Femur (tissue), 1 donor: ENCODE measurements at regions not wholly inside any gene's neighbourhood (a gene's known extent, or its start where the extent isn't known, plus 50 kb on each side); places are given as distances from the start of the nearest gene placed in this dataset.
A peak's percentile ranks its signal among the peaks of the same experiment; 100 is the strongest.
"Not testable (repeated sequence)": the region's sequence is repeated elsewhere in the genome, so short reads cannot be mapped to it uniquely, and the experiment has no call there.

Experiments used
- DNase-seq: peaks from one replicate; pipeline ENCODE4 v3.0.0-alpha.2; 2017

DNA sequence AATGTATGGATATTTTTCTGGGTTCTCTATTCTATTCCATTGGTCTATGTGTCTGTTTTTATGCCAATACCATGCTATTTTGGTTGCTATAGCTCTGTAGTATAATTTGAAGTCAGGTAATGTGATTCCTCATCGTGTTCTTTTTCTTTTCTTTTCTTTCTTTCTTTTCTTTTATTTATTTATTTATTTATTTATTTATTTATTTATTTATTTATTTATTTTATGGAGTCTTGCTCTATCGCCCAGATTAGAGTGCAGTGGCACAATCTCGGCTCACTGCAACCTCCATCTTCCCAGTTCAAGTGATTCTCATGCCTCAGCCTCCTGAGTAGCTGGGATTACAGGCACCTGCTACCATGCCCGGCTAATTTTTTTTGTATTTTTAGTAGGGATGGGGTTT, 315.2 kb downstream of the SV2B start:
- DNase-seq: not testable (repeated sequence)

DNA sequence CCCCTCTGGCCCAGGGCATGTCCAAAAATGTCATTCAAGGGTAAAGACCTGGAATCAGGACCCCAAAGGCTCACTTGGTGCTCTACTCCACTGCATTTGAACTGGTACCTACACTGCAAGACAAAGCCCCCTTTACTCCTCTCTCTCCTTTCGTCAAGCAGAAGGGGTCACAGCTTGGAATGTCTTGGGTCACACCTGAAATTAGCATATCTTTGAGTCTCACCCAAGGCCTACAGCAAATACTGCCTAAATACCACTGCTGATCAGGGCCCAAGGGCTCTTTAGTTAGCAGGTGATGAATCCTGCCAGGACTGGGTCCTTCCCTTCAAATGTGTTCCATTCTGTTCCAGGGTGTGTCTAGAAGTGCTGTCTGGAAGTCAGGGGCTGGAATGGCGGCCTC, 320.6 kb downstream of the SV2B start:
- DNase-seq: no peak

DNA sequence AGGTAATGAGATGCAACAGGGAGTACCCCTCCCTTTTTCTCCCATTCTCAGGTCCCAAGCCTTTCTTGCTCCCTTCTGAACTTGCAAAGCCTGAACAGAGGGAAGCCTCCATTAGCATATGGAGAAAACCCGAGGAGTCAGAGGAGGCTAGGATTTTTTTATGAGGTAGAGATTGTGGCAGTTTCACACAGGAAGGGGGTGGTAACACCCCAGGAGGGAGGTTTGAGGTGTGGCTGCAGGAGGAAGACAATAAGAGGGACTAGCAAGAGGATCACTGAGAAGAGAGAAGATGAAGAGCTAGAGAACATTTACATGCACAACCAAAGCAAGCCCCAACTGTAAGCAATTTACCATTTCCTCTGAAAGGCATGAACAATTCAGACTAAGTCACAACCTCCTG, 322.7 kb downstream of the SV2B start:
- no peak for DNase-seq

DNA sequence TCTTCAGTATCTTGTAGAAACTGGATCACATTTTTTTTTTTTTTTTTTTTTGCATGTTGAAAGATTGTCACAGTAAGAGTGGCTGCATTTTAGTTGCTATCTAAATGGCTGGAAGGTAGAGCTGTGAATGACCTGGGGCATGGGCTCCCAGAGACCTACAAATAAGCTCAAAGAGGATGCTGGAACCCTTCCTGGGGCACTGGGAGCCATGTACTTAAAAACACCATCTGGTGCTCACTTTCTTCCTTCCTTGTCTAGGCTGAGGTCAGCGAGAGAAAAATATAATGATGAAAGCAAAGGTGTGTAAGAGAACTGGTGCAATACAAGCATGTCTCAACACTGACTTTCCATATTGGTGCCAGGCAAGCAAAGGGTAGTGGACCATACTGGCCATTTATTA, 323.9 kb downstream of the SV2B start:
- no peak for DNase-seq

DNA sequence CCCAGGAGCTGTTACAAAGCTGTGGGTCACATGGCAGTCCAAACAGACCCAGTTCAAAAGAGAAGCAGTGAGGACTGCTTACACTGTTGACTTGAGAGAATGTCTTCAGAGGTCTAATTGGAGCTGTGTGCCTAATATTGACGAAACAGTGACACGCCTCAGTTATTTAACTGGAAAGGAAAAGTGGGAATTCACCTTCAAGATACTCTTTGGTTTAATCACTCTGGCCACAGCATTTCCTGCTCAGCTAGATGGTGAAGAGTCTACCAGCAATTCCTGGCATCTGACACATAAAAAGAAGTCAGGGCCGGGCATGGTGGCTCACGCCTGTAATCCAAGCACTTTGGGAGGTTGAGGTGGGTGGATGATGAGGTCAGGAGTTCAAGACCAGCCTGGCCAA, 326.4 kb downstream of the SV2B start:
- no peak for DNase-seq

DNA sequence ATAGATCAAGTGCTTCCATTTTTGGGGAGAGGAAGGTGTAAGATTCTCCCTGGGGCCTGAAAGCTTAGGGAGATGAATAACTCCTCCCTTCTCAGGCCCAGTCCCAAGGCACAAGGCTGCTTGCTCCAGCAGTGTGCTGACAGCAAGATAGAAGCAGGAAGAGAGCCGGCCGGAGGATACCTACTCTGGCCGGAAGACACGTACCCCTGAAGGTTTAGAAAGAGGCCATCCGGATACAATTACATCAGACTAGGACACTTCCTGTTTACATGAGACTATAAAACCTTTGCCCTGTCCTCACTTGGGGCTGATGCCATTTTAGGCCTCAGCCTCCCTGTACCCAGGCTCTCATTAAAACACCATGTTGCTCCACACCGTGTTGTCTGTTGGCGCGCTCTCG, 329.9 kb downstream of the SV2B start:
- DNase-seq: no peak

DNA sequence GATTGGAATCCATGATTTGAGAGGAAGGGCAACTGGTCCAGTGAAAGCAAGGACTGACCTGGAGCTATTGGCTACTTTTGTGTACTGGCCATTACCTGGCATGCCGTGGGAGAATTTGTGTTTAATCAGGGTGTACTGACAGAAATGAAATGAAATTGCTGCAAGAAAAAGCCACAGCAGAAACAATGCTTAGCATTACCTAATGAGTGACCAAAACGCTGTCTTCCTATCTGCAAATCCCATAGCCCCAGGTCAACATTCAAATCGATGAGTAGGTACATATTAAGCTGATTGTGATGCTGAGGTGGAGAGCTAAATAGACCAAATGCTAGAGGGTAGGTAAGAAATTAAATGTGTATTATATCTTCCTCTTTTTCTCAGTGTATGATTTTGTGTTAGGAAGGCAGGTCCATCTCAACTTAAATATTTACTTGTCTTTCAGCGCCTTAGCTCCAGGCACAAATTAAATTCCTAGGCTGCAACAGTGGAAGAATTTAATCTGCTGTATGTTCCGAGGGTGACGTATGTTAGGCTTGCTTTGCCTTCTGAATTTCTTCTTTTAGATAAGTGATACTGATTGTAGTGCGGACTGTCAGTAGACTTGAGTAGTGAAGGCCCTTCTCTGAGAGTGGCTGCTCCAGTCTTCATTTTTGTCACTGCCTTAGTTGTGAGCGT, 331.1 kb downstream of the SV2B start:
- DNase-seq: no peak

DNA sequence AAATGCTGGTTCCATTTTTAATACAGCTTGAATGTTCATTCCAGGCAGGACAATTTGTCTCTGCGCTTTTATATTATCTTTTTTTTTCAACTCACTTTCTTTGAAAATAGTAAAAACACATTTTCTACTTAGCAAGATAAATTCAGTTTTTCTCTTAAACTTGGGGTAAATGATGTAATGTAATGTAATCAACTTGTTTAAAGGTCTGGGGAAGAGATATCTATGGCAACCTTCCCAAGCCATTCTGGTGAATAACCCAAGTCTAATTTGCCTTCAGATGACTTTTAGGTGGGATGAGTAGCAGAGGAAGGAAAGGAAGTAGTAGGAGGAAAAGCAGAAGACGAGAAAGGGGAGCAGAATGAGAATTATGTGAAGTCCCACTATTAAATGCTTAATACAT, 335.1 kb downstream of the SV2B start:
- DNase-seq: no peak

DNA sequence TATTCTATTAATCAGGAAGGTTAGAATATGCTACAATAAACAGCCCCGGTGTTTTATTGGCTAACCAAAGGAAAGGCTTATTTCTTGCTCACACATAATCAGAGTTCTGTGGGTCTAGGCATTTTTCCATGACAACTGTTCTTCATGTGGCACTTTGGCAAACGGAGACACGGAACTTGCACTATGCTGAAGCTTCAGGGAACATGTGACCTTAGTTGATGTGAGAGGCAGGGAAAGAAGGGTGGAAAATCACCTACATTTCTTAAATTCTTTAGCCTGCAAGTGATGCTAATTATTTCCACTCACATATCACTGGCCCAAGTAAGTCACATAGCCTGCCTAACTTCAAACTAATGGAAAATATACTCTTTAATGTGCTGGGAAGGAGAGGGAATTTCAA, 344.6 kb downstream of the SV2B start:
- no peak for DNase-seq

DNA sequence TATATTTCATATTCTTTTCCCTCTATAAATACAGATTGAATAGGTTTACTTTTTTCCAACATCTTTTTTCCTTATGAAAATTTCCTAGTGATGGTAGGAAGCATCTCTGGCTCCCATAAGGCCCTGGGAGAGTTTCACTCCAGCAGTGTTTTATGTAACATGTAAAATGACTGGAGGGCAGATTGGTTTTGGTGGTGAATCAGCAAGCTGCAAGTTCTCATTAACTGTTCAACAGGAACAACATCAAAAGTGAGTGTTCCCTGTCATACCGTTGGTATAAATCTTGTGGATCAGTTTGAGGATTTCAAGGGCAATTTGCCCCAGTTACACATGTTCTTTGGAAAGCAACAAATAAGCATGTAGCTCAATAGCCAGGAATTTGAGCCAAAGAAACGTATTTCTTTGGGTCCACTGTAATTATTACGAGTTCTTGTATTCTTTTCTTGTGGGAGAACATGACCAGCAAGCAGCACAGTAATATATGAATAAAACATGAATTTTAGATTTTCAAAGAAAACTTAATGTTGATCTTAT, 345.7 kb downstream of the SV2B start:
- DNase-seq: no peak

DNA sequence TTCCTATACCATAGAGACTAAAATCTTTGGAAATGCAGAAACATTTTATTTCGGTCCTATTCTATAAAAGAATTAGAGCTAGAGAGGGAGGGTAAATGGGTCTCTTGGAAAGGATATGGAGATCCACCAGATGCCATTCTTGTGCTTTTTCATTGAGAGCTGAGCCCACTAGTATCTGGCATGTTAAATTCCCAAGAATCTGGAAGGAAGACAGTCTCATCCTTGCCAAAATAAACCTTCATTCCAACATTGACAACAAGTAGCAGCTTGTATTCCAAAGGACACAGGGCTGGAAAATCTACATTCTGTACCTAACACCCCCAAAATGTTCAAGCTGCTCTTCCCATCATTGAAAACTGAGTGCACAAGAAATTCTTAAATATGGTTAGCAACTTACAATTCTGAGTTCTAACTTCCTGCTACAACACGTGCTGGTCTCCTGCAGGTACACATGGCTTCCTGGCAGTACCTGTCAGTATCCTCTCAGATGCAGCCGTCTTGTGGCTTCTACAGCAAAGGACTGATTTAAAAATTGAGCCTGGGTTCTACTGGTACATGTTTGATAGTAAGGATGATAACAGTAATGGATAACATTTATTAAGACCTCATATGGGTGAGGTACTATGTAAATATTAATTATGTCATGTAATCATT, 348.1 kb downstream of the SV2B start:
- no peak for DNase-seq

DNA sequence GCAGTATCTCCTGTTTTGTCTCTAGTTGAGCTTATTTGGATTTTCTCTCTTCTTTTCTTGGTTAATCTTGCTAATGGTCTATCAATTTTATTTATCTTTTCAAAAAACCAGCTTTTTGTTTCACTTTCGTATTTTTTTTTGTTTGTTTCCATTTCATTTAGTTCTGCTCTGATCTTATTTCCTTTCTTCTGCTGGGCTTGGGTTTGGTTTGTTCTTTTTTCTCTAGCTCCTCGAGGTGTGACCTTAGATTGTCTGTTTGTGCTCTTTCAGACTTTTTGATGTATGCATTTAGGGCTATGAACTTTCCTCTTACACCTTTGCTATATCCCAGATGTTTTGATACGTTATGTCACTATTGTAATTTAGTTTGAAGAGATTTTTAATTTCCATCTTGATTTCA, 353.3 kb downstream of the SV2B start:
- DNase-seq: not testable (repeated sequence)

DNA sequence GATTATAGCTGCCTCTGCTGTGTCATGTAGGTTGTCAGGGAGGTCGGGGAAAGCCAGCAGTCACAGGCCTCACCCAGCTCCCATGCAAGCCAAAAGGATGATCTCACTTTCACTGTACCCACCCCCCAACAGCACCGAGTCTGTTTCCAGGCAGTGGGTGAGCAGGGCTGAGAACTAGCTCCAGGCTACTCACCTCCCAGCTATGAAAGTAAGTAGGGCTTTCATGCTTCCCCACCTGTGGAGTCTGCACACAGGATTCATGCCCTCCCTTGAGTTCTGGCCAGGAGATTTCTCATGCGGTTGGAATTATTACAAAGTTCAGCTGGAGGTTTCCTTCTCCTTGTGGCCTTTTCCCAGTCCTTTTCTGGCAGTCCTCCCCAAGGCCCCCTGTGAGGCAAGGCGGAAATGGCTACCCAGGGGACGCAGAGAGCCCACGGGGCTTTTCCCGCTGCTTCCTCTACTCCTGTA, 356.2 kb downstream of the SV2B start:
- DNase-seq: no peak

DNA sequence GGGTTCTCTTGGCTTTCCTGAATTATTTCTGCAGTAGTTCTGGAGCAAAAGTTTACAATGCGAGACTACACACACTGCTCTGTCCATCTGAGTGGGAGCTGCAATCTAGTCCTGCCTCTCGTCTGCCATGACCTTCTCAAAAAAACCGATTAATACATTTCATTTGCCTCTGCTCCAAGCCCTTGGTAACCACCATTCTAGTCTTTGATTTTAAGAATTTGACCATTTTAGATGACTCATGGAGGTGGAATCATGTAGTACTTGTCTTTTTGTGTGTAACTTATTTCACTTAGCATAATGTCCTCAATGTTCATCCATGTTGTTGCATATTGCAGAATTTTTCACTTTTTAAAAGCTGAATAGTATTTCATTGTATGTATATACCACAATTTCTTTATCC, 356.9 kb downstream of the SV2B start:
- DNase-seq: no peak

DNA sequence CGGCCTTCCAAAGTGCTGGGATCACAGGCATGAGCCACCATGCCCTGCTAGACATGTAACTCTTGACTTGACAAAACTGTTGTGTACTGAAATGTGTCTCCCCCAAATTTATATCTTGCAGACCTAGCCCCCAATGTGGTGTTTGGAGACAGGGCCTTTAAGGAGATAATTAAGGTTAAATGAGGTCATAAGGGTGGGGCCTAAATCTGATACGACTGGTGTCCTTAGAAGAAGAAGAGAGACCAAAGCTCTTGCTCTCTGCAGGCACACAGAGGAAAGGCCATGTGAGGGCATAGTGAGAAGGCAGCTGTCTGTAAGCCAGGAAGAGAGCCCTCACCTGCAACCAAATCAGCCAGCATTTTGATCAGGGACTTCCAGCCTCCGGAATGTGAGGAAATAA, 361.3 kb downstream of the SV2B start:
- DNase-seq: no peak

DNA sequence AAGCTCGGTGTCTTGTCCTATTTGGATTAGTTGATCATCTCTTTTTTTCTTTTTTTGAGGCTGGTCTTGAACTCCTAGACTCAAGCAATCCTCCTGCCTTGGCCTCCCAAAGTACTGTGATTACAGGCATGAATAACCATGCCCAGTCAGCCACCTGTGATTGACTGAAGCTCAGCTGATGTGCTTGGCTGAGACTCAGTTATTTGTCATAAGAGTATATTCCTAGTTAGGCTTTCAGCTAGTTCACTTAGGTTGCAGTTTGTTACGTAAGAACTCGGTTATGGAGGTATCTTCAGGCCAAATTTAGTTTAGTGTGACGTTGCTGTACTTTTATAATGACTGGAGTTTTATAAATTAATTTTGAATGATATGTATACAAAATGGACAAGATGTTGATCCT, 365.0 kb downstream of the SV2B start:
- DNase-seq: no peak

DNA sequence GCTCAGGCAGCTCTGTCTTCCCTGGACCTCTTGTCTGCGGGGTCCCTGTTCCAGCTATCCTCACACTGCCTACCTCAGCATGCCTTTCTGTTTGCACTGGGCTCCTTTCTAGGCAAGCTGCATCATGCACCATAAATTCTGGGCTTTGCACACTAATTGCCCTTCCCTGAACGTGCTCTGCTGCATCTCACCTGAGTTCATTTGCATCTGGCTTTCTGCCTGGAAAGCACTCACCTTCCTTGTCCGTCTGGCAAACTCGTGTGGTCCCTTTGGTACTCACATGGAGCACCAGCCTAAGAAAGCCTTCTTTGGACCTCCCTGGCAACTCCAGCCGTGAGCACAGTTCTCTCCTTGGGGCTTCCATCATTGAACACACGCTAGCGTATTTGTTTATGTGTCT, 365.6 kb downstream of the SV2B start:
- DNase-seq: no peak

DNA sequence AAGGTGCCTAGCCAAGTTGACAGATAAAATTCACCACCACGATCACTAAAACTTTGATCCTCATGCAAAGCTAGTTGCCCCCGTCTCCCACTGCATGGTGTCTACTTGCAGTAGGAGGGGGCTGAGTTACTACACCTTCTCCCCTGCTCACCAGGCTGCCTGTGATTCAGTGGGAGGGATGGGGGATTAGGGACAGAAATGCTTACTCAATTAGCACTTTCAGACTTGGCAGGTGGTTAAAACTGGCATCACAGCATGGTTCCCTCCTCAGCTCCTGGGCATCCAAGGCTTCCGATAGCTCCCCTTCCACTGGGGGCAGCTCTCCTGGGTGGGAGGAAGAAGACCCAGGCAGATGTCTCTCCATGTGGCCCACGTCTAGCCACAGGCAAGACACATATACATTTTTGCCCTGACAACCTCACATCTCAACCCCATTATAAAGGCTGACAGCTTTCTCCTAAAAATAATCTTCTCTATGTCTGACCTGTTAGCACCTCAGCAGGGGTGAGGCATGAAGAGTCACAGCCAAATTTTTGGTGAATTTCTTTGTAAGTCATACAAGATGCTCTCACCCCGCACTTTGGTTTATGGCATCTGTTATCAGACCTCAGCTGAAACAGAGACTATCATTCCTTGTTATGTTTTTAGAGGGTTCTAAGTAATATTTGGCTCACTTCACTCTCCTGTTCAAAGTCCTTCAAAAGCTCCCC, 369.0 kb downstream of the SV2B start:
- DNase-seq: no peak

DNA sequence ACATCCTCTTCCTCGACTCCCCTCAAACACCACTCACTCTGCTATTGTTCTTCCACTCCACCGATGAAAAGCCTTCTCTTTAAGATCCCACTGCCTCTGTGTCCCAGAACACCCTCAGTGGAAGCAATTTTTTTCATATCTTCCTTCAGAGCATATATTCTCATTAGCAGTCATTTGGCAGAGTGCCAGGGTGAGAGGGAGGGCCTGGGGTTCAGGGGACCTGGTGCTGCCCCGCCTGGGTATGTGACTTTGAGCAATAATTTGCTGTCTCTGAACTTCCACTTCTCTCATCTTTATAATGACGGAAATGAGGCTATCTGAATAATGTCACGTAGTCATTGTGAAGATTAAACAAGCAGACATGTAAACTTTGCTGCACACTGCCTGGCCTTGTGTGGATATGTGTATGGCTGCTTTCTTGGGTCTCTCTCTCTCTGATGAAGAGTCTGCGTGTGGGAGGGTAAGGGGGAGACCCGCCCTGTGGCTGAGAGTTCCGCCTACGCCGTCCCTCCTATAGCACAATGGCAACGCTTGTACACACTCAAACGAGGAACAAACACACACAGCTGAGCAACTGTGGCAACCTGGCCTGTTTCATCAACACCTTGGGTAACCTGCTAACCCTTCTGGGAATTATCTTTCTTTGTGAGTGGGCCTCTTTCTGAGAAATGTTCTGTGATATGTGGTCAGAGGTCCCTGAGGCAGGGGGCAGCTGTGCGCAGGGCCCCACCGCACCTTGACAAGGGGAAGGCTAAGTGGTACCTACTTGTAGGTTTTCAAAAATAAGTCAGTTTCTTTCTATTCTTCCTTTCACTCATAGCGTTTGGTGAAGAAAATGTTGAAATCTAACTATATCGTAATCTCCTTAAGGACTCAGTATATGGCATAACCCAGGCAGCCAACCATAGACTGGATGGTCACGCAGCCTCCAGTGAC, 369.8 kb downstream of the SV2B start:
- peak; percentile 25 for DNase-seq

DNA sequence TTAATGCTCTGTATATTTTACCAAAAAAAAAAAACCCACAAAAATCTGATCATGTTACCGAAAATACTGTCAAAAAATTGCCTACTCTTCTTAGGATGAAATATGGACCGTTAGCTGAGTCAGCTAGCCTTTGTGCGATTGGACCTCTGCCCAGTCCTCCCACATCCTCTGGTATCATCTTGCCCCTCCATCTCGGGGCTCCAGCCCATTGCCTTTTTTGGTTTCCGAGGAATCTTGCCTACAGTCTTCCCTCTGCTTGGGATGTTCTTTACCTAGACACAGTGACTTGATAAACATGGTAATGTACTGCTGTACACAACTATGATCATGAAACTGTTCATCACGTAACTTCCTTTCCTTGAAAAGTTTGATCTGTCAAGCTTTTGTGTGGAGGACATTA, 371.4 kb downstream of the SV2B start:
- no peak for DNase-seq

DNA sequence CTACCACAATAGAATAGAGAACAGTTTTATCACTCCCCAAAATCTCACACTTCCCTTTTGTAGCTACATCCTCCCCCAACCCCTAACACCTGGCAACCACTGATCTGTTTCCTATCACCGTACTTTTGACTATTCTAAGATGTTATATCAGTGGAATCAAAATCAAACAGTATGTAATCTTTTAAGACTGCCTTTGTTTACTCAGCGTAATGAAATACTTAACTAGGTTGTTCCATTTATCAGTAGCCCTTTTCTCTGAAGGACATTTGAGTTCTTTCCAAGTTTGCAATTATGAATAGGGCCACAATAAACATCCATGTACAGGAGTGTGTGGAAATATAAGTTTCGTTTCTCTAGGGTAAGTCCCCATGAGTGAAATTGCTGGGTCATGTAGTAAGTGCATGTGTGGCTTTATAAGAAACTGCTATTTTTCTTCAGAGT, 372.3 kb downstream of the SV2B start:
- no peak for DNase-seq

DNA sequence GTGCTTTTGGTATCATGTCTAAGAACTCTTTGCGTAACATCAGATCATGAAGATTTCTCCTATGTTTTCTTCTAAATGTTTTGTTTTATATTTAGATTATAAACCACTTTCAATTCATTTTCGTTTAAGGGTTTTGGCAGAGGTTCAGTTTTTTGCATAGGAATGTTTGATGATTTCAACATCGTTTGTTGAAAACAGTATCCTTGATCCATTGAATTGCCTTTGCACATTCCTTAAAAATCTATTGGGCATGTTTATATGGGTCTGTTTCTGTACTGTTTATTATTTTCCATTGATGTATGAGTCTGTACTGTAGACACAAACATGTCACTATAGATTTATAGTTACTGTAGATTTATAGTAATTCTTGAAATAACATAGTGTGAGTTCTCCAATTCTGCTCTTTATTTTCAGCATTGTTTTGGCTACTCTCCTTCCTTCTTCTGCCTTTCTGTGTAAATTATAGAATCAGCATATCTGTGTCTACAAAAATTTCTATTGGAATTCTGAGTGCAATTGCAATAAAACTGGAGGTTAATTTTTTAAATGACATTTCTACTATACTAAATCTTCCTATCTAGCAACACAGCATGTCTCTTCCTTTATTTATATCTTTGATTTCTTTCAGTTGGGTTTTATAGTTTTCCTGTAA, 374.0 kb downstream of the SV2B start:
- no peak for DNase-seq
